ENCODE measurements at regions not wholly inside any gene's neighbourhood (a gene's known extent, or its start where the extent isn't known, plus 50 kb on each side); places are given as distances from the start of the nearest gene placed in this dataset.
A peak's percentile ranks its signal among the peaks of the same experiment; 100 is the strongest.

DNA sequence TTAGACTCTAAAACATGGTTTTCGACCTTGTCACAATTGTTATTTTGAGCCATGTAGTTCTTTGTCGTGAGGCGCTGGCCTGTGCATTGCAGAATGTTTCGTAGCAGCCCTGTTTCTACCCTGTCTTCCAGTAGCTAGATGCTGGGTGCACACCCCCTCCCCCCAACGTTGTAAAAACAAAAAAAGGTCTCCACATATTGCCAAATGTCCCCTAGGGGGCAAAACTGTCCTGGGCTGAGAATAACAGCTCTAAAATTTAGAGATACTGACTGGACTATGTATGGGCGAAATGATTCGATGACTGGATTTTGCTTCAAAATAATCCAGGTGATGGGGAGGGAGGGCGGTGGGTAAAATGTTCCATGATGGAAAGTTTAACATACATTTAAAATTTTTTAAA lies 126.1 kb upstream of the FUT8 start:
- DNase-seq, result peak in 1 of 2 experiments; percentile 33

DNA sequence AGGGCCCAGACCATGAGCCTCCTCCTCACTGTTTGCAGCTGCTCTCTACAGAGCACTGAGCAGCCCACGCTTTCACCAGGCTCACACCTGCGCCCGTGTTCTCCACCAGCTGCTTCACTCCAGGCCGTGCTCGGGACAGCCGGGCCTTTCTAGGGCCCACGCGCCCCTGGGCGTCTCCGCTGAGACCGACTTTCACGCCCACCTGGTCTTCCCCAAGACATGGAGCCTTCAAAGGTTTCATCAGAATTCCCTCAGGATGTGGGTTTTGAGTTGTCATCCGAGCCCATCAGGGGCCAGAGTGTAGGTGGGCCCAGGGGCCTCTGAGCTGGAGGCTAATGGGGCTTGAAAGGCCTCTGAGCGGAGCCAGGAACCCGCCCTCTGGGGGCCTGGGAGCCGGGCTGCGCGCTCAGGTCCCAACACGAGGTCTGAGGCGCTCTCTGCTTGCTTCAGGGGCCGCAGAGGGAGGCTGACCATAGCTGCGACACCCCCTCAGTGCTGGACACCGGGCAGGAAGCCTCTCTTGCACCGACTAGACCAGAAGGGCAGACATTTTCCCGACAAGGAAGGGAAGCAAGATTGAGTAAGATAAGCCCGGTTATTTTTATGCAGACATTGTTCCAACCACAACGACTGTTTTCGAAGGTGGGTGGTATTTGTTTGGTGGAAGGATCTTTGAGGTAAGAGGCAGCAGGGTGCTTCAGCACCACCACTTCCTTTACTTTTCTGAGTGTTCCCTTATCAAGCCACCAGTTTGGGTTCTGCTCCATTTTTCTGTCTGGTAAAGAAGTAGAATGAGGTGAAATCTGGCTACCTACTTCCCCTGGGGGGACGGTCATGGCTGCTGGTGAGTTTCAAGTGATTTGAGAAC lies 125.0 kb upstream of the FUT8 start:
- DNase-seq, result no peak

DNA sequence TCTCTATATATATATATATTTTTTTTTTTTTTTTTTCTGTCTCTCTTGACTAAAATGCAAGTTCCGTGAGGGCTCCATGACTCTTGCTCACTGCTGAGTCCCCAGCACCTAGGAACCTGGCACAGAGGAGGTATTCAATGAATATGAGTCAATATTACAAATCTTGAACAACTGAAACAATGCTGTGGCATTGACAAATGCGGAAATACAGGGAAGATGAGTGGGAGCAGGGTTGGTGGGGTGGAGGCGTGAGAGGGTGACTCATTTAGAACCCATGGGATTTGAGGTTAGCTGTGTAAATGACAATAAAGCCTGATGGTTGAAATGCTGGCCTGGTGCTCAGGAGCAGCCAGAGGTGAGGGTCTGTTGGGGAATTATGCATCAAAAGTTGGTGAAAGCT lies 121.7 kb upstream of the FUT8 start:
- DNase-seq, result no peak

DNA sequence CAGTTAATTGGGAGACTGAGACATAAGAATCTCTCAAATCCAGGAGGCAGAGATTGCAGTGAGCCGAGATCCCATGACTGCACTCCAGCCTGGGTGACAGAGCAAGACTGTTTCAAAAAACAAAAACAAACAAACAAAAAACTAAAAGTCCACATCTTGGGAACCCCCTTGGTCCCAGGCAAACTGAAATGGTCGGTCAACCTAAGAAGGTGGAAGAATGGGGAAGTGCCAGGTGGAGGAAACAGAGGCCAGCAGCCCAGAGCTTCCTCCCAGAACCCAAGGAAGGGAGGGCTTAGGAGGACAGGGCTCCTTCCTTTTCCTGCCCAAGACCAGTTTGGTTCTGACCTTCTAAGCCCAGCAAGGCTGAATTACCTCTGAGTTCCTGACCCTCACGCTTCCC lies 121.0 kb upstream of the FUT8 start:
- DNase-seq, result no peak

DNA sequence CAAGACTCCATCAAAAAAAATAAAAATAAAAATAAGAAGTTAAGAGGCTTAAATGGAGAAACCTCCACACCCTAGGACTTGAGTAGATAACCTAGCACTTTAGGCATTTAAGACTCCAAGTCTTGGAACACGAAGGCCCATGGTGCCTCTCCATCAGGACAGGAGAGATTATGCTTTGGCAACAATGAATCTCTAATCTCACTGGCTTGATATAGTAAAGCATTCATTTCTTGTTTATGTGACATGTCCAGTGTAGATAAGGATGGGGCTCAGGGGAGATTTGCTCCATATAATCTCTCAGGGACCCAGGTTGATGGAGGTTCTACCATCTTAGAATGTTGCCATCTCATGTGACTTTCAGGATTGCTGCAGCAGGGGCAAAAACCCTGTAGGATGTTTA lies 117.7 kb upstream of the FUT8 start:
- no peak for DNase-seq

DNA sequence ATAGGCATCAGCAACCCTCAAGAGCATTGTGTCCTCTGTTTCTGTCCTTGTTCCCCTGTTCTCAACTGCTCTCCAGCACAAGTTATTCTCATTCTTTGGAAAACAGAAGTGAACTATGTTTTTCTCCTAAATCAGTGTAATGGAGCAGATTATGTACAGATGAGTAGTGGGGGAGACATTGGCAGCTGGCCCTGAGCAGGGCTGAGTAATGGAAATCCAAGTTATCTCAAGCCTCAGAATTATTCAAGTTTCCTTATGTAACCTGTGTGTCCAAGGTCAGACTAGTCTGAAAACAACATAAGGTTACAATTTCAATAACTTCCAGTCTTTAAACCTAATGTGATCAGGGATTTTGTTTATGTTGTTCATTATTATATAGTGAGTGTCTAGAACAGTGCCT lies 116.1 kb upstream of the FUT8 start:
- no peak for DNase-seq

DNA sequence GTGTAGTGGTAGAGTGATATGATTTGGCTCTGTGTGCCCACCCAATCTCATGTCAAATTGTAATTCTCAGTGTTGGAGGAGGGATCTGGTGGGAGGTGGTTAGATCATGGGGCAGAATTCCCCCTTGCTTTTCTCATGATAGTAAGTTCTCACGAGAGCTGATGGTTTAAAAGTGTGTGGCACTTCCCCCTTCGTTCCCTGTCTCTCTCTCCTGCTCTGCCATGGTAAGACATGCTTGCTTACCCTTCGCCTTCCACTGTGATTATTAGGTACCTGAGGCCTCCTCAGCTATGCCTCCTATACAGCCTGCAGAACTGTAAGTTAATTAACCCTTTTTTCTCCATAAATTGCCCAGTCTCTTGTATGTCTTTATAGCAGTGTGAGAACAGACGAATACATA lies 115.7 kb upstream of the FUT8 start:
- DNase-seq, result no peak

DNA sequence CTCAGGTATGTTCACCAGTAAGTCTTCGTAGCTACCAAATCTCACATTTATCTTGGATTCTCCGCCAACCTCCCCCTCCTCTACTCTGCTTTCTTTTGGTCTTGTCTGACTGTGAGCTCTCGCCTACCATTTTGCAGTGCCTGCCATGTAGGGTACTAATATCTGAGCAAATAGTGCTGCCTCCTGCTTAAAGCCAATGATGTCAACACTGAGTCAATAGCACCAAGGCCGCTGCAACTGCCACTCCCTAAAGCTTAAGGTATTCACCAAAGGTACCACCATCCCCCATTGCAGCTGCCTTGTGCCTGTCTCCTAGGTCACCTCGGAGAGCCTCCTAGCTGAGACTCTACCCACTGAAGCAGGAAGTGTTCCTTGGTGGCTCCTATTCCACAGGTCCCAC lies 114.8 kb upstream of the FUT8 start:
- DNase-seq, result no peak

DNA sequence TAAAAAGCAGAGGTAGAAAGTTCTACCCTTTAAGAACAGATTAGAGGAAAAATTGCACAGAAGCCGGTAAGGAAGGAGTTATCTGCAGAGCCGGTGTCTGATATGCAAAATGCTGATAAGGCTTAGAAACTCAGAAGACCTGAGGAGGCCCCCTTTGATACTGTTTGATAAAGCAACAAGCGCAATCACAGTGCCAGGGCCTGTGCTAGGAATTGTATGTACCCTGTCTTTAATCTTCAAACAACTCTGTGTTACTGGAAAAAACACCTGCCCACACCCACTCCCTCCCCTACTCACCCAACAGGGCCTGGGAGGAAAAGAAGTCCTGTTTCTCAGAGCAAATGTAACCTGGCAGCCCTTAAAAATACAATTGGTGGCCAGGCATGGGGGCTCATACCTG lies 112.7 kb upstream of the FUT8 start:
- DNase-seq, result no peak

DNA sequence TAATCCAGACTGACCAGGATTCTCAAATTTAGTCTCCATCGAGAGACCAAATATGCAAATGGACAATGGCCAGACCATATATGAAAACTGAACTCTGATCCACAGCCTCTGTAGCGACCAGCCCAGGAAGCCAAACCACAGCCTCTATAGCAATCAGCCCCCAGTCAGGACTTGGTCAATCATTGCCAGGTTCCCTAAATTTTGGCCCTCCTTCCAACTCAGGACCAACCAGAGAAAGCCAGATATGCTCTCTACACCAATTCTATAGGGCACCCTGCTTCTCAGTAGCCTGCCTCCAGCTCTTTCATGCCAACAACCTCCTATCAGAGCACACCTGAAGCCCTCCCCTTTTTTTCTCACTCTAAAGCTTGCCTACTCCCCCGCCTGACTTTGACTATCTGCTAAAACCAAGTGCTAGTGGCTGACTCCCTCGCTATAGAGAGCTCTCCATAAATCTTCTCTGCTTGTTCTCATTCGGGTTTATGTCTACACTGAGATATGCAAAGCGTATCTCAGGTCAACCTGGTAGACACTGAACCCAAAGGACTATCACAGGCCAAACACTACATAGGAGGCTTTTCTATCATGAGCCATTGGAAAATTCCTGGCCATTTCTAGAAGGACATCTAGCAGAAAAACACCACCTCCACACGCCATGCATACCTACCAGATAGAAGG lies 110.5 kb upstream of the FUT8 start:
- no peak for DNase-seq

DNA sequence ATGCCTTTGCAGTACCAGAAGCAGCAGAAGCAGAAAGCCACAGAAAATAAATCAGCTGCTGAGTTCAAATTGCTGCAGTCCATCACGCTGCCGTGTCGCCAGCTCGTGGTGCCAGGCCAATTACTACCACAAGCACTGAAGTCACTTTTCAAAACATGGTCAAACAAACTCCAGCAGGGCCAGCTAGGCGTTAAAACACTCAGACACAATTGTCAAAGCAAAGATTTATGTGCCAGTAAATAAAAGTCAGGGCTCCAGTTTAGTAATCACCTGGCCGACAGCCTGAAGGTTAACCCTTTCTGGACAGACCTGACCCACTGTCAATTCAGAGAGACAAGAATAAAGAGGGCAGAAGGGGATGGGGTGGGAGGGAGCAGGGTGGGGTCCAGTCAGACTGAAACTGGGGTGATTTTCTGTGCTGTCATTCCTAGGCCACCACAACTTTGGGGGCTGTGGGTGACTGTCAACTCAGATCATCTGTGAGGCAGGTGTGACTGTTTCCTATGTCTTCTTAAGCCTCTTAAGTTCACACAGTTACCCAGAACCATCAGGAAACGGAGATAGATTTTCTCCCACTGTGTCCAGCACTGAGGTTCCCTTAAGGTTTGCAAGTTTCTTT lies 109.8 kb upstream of the FUT8 start:
- no peak for DNase-seq

DNA sequence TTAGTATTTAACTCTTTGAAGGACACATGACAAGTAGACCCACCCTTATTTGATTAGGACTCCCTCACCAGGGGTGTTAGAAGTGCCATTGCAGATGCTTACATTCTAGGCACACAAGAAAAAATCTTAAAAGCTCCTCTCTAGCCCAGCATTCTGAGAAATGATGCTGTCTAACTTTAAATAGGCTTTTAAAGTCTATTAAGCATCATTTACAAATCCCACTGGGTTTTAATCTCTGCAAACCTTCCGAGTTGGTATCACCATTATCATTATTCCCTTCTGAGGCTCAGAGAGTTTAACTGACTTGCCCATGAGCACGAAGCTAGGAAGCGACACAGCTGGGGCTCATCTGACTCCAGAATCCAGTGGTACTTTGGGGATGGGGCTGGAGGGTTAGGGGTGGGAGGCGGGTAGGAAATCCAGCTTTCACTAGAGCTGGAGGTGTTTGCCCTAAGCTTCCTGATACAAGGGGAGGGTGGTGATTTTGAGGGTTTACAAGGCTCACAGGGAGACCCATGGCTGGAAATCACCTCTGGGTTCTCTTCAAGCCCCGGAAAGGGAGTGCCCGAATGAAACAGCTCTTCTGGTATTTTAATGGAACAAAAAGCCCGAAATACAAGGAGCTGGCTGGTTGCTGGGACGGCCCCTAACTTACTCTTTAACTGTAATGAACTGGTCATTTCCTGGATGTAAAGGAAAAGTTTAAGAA lies 109.2 kb upstream of the FUT8 start:
- DNase-seq, result no peak

DNA sequence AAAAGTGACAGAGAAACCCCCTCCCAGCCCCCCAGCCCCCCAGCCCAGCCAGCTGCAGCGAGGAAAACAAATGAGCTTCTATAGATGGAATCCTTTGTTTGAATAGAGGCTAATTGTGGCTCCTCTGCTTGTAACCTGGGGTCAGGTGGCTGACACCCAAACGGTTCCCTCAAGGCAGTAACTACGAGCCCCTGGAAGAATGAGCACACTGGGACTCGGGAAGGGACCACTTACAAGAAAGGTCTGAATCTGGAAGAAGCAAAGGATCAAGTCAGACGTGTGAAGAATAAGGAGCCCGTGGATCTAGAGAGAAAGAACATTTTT lies 108.7 kb upstream of the FUT8 start:
- no peak for DNase-seq

DNA sequence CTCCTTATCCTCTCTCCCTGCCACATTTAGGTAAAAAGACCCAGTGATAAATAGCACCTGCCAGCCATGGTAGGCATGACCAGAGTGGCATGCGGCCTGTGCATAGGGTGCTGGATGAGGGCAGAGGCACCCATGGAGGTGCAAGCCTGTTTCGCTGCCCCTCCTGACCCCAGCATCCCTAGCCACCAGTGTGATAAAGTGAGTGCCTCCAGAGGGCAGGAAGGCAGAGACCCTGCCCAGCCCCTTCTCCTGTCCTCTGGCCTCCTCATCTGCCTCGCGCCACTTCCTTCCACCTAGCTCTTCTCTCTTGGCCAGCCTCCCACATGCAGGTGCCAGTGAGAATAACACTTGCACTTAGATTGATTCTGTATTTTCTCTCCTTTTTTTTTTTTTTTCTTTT lies 108.3 kb upstream of the FUT8 start:
- DNase-seq, result no peak

DNA sequence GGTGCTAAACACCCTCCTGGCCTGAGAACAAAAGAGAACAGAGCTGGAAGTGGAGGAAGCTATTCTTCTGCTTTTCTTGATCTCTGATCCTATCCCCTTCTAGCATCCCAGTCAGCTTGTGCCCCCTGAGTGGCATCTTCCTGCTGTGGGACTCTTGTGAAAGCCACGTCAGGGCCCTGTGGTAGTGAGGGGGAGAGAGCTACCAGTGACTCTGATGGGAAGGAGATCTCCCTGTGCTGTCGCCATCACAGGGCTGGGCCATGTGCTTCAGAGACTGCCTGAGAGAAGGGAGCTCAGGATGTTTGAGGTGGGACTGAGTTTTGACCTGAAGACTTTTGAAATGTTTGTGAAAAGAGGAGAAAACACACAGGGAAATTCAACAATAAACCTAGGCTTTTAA lies 107.6 kb upstream of the FUT8 start:
- no peak for DNase-seq

DNA sequence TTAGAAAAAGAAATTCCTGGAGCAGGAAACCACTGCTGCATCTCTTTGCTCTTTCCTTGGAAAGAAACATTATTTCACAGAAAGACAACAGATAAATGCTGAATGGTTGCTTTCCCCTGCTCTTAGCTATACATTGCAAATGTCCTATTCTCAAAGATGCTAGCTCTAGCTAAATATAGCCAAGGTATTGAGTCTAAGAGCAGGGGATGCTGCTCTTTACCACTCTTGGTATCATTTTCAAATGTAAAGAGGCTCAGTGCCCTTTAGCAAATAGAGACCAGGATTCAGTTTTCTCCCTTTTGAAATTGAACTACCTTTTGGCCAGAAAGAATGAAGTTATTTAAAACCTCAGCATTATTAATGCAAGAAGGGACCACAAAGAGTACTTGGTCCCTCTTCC lies 104.0 kb upstream of the FUT8 start:
- no peak for DNase-seq

DNA sequence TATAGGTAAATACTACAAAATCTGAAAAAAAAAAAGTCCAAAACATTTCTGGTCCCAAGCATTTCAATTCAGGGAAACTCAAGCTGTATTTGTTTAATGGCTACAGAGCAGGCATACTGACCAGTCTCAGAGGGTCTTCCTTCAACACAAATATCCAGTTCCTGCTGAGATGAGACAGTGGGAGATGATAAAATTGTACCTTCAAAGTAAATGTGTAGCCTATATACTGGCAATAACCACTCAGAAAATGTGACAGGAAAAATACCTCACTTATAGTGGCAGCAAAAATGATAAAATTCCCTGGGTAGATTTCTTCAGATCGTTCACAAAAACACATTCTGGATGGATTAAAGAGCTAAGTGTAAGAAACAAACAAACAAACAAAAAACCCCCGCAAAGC lies 102.0 kb upstream of the FUT8 start:
- no peak for DNase-seq

DNA sequence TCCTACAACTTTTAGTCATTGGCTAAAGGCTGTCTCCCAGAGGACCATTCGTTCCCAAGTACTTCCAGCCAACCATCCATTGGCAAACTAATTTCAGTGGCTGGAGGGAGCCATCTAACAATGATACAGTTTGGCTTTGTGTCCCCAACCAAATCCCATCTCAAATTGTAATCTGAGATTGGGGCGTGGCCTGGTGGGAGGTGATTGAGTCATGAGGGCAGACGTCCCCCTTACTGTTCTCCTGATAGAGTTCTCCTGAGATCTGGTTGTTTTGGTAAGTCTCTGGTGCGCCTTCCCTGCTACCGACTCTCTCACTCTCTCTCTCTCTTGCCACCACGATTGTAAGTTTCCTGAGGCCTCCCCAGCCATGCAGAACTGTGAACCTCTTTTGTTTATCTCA lies 99.7 kb upstream of the FUT8 start:
- DNase-seq, result no peak

DNA sequence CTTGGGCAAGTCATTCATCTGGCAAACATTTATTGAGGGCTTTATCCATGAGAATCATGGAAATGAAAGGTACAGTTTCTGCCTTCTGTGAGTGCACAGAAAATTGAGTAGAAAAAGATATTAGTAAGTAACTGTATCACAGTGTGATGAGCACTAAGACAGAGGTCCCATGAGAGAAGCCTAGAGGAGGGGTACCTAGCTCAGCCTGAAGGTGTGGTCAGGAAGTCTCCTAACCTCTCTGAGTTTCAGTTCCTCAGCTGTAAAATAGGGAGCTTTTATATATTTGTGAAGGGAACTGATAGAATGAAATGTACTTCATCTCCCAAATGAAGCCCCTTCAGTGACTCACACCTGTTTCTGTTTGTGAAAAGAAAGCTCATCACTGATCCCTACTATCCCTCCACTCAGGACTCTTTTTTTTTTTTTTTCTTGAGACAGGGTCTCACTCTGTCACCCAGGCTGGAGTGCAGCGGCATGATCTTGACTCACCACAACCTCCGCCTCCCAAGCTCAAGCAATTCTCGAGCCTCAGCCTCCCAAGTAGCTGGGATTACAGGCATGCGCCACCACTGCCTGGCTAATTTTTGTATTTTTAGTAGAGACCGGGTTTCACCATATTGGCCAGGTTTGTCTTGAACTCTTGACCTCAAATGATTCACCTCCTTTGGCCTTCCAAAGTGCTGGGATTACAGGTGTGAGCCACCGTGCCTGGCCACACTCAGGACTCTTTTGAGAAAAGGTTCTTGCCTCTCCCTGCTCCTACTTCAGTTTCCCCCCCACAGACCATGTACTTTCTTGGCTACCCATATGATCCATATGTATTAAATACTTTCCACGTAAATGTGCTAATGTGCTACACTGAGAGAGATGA lies 93.7 kb upstream of the FUT8 start:
- DNase-seq, result no peak

DNA sequence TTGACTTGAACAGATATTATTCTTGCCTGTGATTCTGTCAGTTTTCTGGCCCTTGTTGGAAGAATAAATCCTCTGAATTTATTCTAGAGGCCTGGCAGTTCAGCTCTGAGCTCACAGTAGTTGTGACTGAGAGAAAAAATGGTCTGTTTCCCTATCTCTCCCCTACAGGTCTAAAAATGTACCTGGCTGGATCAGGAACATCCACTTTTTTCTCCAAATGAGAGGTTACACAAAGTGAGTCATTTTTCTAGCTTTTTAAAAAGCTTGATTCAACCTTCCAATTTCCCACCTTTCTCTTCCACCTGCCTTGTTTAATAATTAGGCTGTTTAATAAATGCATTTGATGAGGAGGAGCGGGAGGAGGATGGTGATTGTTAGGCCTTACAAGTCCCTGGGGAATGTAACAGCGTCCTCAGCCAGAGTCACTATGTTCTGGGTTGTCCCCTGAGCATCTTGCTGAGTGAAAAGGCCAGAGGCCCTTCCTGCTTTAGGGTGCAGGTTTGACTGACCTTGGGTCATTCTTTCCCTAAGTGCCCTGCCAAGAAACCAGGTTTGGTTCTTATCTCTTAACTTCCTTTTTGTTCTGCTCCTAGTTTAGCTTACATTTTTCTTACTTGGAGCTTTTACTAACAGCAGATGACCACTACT lies 91.7 kb upstream of the FUT8 start:
- DNase-seq, result no peak

DNA sequence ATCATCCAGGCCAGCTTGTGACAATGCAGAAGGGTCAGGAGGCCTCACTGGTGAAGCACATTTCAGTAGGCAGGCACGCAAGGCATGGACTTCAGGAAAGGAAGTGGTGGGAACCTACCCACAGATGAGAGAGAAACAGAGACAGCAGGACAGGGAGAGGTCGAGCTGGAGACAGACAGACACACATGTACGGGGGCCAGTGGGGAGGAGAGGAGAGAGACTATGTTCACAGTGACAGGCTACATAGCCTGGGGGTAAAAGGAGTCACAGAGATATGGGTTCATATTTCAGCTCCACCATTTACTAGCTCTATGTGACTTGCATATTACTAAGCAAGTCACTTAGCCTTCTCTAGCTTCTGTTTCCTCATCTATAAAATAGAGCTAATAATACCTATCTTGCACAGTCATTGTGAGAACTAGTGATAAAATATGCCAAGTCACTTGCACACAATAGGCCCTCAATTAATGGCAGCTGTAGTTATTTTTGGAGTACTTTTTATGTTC lies 91.1 kb upstream of the FUT8 start:
- no peak for DNase-seq

DNA sequence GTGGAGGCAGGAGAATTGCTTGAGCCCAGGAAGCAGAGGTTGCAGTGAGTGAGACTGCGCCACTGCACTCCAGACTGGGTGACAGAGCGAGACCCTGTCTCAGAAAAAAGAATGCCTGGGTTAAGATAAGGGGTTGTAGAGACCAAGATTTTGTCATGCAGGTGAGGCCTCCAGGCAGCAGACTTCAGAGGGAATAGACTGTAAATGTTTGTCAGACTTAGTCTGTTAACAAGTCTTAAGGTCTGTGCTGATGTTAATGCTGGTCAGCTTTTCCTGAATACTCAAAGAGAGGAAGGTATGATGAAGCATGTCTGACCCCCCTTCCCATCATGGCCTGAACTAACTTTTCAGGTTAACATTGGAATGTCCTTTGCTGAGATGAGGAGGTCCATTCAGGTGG lies 83.0 kb upstream of the FUT8 start:
- DNase-seq, result no peak
